ENCODE measurements at regions not wholly inside any gene's neighbourhood (a gene's known extent, or its start where the extent isn't known, plus 50 kb on each side); places are given as distances from the start of the nearest gene placed in this dataset.
"Not testable (repeated sequence)": the region's sequence is repeated elsewhere in the genome, so short reads cannot be mapped to it uniquely, and the experiment has no call there.

DNA sequence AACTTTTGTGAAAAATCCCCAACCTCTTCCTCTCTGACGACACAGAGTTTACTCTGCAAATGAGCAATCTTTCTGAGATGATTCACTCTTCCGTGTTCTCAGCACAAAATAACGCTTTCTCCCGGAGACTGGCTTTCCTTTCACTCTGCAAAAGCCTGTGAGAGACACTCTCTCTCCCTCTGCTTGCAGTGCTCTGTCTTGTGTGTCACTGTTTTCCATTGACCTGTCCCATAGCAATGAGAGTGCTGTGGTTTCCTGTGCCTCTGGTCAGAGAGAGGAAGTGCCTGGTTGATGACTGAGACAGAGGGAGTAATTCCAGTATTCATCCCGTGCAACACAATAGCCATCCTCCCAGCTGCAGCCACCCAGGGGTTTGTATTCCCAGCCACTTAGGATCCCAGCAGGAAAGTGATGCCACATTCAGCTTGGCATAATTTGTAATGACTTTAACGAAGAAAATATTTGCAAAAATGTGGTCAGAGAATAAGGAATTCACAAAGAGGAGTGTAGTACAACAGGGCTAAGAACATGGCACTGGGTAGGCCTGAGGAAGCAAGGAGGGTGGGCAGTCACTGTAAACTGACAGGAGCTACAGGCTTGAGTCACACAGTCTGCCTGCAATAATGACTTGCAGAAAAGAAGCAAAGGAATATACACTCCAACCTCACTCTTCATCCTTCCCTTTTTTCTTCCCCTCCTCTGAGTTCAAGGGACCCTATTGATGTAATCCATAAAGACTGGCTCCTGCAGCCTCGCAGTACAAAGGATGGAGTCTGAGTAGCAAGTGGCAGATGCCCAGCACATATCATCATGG is 463.5 kb upstream of the RGMB start:
- DNase-seq (ENCODE audit: low read depth): peak; percentile 99
- peak overlapping the region; percentile 50 for H3K4me3 ChIP-seq (ENCODE audit: low read length)
- TF ChIP-seq CTCF (conservative IDR thresholded peaks at IDR 0.05; ENCODE audit: low read length): peak; percentile 13; the same call in 1 of the 2 replicates

DNA sequence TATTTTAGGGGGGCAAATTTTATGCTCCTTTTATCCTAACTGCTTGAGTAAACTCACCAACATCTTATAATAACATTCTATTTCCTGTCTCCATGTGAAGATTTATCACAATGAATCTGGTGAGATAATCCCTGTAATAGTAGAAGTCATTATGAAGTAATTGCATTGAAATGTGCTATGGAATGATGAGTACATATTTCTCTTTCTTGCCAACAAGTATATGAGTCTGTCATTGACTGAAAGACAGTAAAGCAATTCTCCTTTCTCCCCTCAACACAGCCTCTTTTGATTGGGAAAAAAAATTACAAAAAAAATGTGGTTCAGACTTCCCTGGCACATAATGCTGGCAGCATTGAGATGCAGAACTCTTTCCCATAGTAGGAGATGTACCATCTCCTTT is 459.2 kb upstream of the RGMB start:
- no peak for TF ChIP-seq CTCF (conservative IDR thresholded peaks at IDR 0.05; ENCODE audit: low read length)
- peak; percentile 89 for DNase-seq (ENCODE audit: low read depth)
- no peak overlapping the region for H3K4me3 ChIP-seq (ENCODE audit: low read length)

DNA sequence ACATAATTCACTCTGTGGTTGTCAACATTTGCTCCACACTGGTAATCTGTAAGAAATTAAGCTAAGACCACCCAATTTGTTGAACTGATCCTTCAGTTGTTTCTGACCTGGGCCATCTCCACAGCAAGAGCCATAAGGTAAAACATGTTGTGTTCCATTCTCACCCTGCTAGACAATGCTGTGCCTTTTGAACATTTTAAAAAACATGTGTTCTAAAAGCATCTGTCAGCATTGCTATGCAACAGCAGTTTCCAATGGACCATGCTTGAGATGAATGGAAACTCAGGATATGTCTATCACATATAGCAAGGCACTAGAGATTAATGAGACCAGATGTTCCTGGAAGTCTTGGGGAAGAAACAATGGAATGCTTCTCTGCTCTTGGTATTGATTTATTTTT is 455.1 kb upstream of the RGMB start:
- no peak for TF ChIP-seq CTCF (conservative IDR thresholded peaks at IDR 0.05; ENCODE audit: low read length)
- DNase-seq (ENCODE audit: low read depth): peak; percentile 35
- no peak overlapping the region for H3K4me3 ChIP-seq (ENCODE audit: low read length)

DNA sequence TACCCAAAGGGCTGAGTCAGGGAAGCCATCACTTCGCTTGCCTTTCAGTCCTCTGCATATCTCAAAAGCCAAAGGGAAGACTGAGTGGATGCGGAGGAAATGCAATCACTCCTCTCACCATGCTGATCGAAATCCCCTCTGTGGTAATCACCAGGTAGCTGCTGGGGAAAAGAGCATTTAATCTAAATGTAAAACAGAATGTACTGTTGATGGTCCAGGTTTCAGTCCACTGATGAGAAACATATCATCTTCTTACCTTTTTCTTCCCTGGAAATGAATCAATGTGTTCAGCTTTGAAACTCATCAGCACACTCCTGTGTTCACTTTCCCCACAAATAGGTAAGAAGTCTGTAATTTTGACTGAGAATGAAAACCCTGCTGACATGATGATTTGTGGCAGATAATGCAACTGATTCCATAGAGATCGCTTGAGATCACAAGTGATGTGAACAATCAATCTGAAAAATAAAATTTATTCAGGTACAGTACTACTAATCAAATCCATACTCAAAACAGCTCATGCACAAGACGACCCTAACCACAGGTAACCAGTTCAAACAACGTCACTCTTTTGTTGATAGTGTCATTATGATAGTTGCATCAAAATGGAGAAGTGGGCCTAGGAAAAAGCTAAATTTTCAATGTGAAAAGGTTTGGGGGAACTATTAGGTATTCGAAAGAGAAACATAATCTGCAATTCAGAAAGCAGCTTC is 454.0 kb upstream of the RGMB start:
- no peak for TF ChIP-seq CTCF (conservative IDR thresholded peaks at IDR 0.05; ENCODE audit: low read length)
- DNase-seq (ENCODE audit: low read depth): no peak
- no peak overlapping the region for H3K4me3 ChIP-seq (ENCODE audit: low read length)

DNA sequence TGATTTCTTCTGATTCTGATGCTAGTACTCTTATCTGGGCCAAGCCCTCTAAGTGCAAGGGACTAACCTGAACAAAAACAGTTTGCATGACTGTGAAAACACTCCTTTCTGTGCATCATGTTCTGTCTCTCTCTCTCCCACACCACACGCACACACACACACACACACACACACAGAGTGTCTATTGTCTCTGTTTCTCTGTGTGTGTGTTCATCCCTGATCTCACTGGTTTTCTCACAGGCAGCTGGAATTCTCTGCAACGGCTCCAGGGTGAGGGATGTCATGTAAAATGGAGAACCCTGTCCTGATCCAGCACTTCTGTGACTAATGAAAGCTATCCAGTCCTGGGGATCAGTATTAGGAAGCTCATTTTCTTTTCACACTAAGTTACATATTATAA is 453.1 kb upstream of the RGMB start:
- DNase-seq (ENCODE audit: low read depth): no peak

GRCh38 chr5:98321361-98321760 is 452.1 kb upstream of the RGMB start:
- H3K4me3 ChIP-seq (ENCODE audit: low read length): no peak overlapping the region
- no peak for TF ChIP-seq CTCF (conservative IDR thresholded peaks at IDR 0.05; ENCODE audit: low read length)
- peak; percentile 19 for DNase-seq (ENCODE audit: low read depth)

More for the DNA sequence above, 453.1 kb upstream of the RGMB start:
- no peak overlapping the region for H3K4me3 ChIP-seq (ENCODE audit: low read length)
- no peak for TF ChIP-seq CTCF (conservative IDR thresholded peaks at IDR 0.05; ENCODE audit: low read length)

GRCh38 chr5:98325187-98325586 is 448.3 kb upstream of the RGMB start:
- peak; percentile 49 for DNase-seq (ENCODE audit: low read depth)
- H3K4me3 ChIP-seq (ENCODE audit: low read length): not testable (repeated sequence)
